ENCODE measurements at regions not wholly inside any gene's neighbourhood (a gene's known extent, or its start where the extent isn't known, plus 50 kb on each side); places are given as distances from the start of the nearest gene placed in this dataset.

DNA sequence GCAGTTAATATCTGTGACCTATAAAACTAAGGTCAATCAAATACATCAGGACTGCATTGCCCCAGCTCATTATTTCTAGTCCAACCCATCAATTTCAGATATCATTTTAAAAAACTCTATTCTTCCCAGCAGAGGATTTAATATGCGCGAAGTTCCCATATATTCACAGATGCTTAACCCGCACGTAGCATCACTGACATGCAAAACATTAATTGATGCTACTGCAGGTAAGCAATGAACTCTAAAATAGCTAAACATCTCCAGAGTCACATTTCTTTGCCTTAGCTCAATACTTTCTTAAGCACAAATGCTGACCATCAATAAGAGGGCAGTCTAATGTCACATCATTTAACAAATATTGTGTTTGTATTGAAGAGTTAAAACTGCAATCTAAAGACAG lies 586.6 kb upstream of the CDH18 start:
- Histone ChIP-seq H3K4me3 (no peak overlapping the region), H3K4me2 (no peak overlapping the region), H2AFZ (replicated peaks) (no peak overlapping the region), H3K9ac (no peak overlapping the region), H3K79me2 (ENCODE audit: low read depth) (no peaks in the 10 kb centered on the region), H4K20me1 (ENCODE audit: low read depth) (no peaks in the 10 kb centered on the region), H3K27me3 (no peaks in the 10 kb centered on the region), H3K4me1 (peaks cover 20% of the 10 kb centered on the region), H3K9me3 (ENCODE audit: low read depth) (no peaks in the 10 kb centered on the region), H3K36me3 (no peaks in the 10 kb centered on the region), H3F3A (ENCODE audit: low read depth) (peaks cover 4% of the 10 kb centered on the region), H3K27ac (no peak overlapping the region)
- no peak for TF ChIP-seq EZH2 (IDR thresholded peaks at IDR 0.05)
- no peak for TF ChIP-seq EZH2phosphoT487 (IDR thresholded peaks at IDR 0.05)
- TF ChIP-seq, protein P1, sequence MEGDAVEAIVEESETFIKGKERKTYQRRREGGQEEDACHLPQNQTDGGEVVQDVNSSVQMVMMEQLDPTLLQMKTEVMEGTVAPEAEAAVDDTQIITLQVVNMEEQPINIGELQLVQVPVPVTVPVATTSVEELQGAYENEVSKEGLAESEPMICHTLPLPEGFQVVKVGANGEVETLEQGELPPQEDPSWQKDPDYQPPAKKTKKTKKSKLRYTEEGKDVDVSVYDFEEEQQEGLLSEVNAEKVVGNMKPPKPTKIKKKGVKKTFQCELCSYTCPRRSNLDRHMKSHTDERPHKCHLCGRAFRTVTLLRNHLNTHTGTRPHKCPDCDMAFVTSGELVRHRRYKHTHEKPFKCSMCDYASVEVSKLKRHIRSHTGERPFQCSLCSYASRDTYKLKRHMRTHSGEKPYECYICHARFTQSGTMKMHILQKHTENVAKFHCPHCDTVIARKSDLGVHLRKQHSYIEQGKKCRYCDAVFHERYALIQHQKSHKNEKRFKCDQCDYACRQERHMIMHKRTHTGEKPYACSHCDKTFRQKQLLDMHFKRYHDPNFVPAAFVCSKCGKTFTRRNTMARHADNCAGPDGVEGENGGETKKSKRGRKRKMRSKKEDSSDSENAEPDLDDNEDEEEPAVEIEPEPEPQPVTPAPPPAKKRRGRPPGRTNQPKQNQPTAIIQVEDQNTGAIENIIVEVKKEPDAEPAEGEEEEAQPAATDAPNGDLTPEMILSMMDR (IDR thresholded peaks at IDR 0.05): no peak
- DNase-seq (ENCODE audit: low spot score): no peak
- peaks cover 7% of the 10 kb centered on the region for H3K9me3 Mint-ChIP-seq
- no peaks in the 10 kb centered on the region for H3K27me3 Mint-ChIP-seq (ENCODE audit: insufficient read depth, low read depth)
- H3K4me1 Mint-ChIP-seq: peaks cover 31% of the 10 kb centered on the region
- peak overlapping the region; percentile 6 for H3K27ac Mint-ChIP-seq
- peak overlapping the region; percentile 86 for H3K4me3 Mint-ChIP-seq
- peaks cover under 1% of the 10 kb centered on the region for H3K36me3 Mint-ChIP-seq

DNA sequence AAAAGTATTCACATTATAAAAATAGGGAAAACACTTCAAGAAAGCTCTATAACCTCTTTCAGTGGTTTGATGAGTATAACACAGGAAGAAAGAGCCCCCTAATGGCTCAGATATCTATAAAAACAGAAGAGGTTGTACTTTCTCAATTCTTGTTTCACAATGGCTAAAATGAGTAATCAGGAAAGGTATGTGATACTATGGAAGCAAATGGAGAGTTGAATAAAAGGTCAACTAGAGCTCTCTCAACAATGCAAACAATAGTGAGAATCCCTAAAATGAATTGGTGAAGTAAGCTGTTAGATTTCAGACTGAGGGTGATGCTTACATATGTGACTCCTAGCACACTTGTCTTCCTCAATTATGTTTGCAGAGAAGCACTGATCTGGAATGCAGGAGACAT lies 584.6 kb upstream of the CDH18 start:
- Mint-ChIP-seq H3K4me3 (peak overlapping the region; percentile 79), H3K27ac (no peak overlapping the region), H3K27me3 (ENCODE audit: insufficient read depth, low read depth) (no peaks in the 10 kb centered on the region), H3K9me3 (no peaks in the 10 kb centered on the region), H3K4me1 (peaks cover 31% of the 10 kb centered on the region), H3K36me3 (peaks cover 2% of the 10 kb centered on the region)
- H3K36me3 ChIP-seq: no peaks in the 10 kb centered on the region
- H2AFZ ChIP-seq (replicated peaks): no peak overlapping the region
- no peak overlapping the region for H3K9ac ChIP-seq
- H3K27me3 ChIP-seq: no peaks in the 10 kb centered on the region
- no peaks in the 10 kb centered on the region for H3K79me2 ChIP-seq (ENCODE audit: low read depth)
- no peak overlapping the region for H3K27ac ChIP-seq
- no peak for TF ChIP-seq EZH2phosphoT487 (IDR thresholded peaks at IDR 0.05)
- TF ChIP-seq, protein P1 (IDR thresholded peaks at IDR 0.05): peak; percentile 10
- DNase-seq (ENCODE audit: low spot score): peak; percentile 5
- H3K4me1 ChIP-seq: peaks cover 20% of the 10 kb centered on the region
- peaks cover 4% of the 10 kb centered on the region for H3F3A ChIP-seq (ENCODE audit: low read depth)
- H3K4me3 ChIP-seq: no peak overlapping the region
- H4K20me1 ChIP-seq (ENCODE audit: low read depth): no peaks in the 10 kb centered on the region
- no peak overlapping the region for H3K4me2 ChIP-seq
- no peaks in the 10 kb centered on the region for H3K9me3 ChIP-seq (ENCODE audit: low read depth)

DNA sequence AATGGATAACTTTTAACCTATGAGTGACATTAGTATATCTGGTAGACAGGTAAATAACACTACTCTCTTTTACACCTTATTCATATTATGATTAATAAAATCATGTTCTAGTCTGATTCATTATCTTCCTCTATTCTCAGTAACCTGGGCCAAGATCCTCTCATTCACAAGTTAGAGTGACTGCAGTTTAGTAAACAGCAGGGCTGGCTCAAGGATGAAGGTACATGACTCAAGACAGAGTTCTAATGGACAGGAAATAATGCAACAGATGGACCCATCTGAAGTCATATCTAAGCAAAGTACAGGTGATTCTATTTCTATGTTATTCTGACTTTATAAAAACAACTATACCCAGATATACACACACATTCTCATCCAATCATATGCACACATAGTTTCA lies 582.5 kb upstream of the CDH18 start:
- peaks cover 11% of the 10 kb centered on the region for H3K36me3 Mint-ChIP-seq
- TF ChIP-seq EZH2phosphoT487 (IDR thresholded peaks at IDR 0.05) (no peak), EZH2 (IDR thresholded peaks at IDR 0.05) (no peak)
- TF ChIP-seq, protein P1 (IDR thresholded peaks at IDR 0.05): no peak

More for the DNA sequence above, 582.5 kb upstream of the CDH18 start:
- H2AFZ ChIP-seq (replicated peaks): no peak overlapping the region
- no peaks in the 10 kb centered on the region for H4K20me1 ChIP-seq (ENCODE audit: low read depth)
- H3K79me2 ChIP-seq (ENCODE audit: low read depth): no peaks in the 10 kb centered on the region
- H3K27ac ChIP-seq: no peak overlapping the region
- peaks cover 6% of the 10 kb centered on the region for H3K4me1 ChIP-seq
- no peak overlapping the region for H3K4me3 ChIP-seq
- no peak for DNase-seq (ENCODE audit: low spot score)
- no peaks in the 10 kb centered on the region for H3K36me3 ChIP-seq
- Mint-ChIP-seq H3K4me1 (peaks cover 18% of the 10 kb centered on the region), H3K27ac (no peak overlapping the region), H3K9me3 (peaks cover 11% of the 10 kb centered on the region), H3K4me3 (no peak overlapping the region), H3K27me3 (ENCODE audit: insufficient read depth, low read depth) (no peaks in the 10 kb centered on the region)
- H3K9ac ChIP-seq: no peak overlapping the region
- no peaks in the 10 kb centered on the region for H3K27me3 ChIP-seq
- no peak overlapping the region for H3K4me2 ChIP-seq
- H3F3A ChIP-seq (ENCODE audit: low read depth): no peaks in the 10 kb centered on the region
- H3K9me3 ChIP-seq (ENCODE audit: low read depth): no peaks in the 10 kb centered on the region

Measured in neural progenitor cell (in vitro differentiated cells).